HG02885 (cell line): ENCODE measurements at regions not wholly inside any gene's neighbourhood (a gene's known extent, or its start where the extent isn't known, plus 50 kb on each side); places are given as distances from the start of the nearest gene placed in this dataset.
"Not testable (repeated sequence)": the region's sequence is repeated elsewhere in the genome, so short reads cannot be mapped to it uniquely, and the experiment has no call there.

Source experiments
- ATAC-seq: cut with Tn5 transposase; IDR thresholded peaks from one replicate; pipeline ENCODE4 v1.9.1; 2021; ENCODE audit warnings: mild to moderate bottlenecking; ENCODE audit not compliant: unreplicated experiment, poor library complexity

DNA sequence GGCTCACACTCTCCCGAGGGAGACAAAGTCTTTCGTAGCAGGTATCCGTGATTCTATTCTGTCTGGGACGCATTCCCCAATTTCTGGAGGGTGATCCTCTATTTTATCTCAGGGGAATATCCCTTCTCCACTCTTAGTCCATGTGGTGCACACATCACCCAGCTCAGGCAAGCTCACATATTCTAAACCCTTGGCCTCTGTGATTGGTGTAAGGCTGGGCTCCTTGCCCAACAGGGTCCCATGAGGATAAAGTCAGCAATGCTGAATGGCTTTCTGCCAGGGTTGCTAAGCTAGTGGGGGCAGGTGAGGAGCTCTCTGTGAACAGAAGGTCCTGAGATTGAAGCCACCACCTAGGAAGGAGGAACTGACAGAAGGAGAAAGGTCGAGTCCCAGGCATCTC is 137.2 kb downstream of the CDH26 start:
- ATAC-seq, result no peak

DNA sequence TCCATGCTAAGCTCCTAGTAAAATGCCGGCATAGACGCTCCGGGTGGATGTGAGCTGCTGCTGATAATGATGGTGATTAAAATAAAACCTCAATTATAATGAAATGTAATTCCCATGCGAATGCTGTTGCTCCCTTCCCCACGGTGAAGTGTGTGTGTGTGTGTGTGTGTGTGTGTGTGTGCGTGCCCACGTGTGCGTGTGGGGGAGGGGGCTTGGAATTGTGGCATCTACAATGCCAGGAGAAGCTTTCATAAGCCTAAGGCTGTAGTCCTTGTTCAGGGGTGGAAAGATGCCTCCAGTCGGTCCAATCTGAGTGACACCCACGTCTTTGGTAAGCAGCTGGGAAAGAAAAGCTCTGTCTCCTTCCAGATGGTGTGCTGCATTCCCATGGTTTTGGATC is 137.9 kb downstream of the CDH26 start:
- no peak for ATAC-seq

DNA sequence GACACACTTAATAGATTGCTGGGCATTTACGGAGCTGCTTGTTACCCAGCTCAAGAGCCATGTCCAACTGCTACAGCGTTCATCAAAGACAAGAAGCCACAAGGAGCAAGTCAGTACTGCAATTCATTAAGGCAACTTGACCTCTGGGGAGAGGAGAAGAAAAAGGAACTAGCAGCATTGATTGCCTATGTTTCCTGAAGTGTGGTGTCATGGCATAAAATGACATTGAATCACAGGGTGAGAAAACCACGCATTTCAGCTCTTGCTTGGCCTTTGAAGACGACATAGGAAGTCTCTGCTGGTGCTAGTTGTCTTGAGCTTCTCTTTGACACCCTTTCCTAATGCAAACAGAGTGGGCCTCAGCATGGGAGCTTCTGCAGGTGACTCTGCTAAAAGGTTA is 139.1 kb downstream of the CDH26 start:
- ATAC-seq, result no peak

DNA sequence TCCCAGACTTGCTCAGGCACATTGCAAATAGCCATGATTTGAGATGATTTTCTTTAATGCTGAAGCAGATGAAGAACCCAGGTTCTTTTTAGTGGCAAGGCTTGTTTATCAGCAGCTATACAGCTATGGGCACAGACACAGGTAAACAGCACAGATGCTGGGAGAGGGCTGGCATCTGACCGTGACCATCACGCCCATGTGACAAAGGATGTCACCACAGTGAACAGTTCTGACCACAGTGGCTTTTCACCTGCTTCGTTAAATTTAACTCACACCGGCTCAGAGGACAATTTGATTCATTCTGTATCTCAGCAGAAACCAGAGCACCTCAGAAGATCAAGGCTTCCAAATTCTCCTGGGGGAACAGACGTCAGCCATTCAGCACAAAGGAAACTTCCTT is 142.6 kb downstream of the CDH26 start:
- no peak for ATAC-seq

DNA sequence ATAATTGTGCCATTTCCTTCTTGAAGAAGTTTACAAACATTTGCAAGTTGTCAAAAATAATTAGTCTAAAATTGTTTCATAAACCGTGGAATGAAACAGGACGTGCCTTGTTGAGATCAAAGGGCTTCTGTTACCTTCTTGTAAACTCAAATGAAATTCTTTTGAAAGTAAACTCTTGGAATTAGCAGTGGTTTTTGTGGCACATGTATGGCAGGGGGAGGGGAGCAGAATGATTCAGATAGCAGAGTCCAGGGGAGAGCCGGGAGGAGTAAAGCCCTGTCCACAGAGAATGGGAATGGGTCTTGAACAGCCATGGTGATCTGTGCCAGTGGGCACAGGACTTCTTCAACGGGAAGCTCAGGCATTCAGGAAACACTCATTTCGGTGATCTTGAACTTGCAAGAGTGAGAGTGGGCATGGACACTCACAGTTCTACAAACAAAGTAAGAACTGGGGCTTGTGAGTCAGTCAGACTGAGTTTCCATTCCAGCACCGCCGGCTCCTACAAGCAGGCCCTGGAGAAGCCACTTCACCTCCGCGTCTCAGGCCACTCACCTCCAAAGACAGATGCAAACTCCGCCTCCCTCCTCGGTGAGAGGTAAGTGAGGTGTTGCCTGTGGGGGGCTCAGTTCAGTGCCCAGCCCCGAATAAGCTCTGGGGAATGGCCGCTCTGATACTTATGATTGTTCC is 143.1 kb downstream of the CDH26 start:
- no peak for ATAC-seq

DNA sequence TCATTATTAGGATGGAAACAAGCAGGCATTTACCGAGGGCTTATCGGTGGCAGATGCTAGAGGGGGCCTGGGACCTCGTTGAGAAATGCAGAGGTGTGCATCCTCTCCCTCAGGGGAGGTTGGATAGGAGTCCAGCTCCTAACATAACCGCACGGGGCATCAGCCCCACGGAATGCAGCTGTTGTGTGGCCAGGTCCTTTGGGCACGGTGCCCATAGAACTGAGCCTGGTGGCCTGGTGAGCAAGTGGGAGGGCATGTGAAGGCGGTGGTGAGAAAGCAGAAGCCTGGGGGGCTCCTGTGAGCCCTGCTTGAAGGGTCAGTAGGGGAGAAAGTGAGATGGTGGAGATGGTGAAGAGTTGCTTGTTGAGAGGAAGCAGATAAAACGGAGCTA is 143.7 kb downstream of the CDH26 start:
- ATAC-seq, result no peak

DNA sequence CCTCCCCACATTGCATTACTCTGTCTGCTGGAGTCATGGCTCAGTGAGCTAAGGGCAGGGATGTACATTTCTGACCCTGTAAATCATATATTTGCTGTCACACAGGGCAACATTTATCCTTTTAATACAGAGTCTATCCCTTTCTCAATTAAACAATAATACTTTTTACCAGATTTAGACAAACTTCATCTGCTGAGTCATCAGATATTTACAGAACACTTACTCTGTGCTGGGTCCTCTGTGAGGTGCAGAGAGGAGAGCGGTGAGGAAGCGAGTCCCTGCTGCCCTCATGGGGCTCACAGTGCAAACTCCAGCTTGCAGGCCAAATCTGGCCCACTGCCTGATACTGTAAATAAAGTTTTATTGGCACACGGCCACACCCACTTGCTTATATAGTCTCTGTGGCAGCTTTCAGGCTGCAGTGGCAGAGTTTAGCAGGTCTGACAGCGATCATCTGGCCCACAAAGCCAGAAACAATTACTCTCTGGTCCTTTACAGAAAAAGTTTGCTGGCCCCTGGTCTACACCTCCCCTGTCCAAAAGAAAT is 144.5 kb downstream of the CDH26 start:
- ATAC-seq, result no peak

DNA sequence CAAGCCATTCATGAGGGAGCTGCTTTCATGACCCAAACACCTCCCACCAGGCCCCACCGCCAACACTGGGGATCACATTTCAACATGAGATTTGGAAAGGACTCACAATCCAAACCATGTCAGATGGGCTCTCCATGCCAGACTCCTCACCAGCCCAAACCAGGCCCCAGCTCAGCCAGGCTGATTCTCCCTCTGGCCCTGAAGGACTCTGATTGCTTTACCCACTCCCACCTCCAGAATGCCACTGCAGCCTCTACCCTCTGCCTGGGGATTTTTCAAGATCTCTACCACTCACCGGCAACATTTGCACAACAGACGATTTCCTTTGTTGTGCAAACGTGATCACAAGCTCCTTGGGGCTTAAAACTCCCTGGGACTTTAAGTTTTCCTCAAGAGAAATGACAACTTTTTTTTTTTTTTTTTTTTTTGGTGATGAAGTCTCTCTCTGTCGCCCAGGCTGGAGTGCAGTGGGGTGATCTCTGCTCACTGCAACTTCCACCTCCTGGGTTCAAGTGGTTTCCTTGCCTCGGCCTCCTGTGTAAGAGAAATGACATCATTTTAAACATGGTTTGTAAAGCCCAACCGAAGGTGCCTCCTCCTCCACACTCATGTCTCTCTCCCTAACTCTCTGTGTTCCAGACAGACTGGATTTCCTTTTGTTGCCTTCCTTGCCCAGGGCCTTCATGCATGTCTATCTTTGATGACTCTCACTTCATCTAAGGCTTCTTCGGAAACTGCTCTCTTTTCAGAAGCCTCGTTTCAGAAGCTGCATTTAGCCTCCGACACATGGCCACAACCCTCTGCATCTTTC is 147.0 kb downstream of the CDH26 start:
- ATAC-seq, result no peak

DNA sequence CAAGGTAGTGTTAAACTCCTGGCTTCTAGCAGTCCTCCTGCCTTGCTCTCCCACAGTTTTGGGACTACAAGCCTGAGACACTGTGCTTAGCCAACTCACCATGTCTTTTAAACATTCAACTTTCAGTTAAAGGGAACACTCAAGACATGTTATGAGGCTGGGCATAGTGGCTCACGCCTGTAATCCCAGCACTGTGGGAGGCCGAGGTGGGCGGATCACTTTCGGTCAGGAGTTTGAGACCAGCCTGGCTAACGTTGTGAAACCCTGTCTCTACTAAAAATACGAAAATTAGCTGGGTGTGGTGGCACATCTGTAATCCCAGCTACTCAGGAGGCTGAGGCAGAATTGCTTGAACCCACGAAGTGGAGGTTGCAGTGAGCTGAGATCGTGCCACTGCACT is 148.0 kb downstream of the CDH26 start:
- ATAC-seq, result not testable (repeated sequence)

DNA sequence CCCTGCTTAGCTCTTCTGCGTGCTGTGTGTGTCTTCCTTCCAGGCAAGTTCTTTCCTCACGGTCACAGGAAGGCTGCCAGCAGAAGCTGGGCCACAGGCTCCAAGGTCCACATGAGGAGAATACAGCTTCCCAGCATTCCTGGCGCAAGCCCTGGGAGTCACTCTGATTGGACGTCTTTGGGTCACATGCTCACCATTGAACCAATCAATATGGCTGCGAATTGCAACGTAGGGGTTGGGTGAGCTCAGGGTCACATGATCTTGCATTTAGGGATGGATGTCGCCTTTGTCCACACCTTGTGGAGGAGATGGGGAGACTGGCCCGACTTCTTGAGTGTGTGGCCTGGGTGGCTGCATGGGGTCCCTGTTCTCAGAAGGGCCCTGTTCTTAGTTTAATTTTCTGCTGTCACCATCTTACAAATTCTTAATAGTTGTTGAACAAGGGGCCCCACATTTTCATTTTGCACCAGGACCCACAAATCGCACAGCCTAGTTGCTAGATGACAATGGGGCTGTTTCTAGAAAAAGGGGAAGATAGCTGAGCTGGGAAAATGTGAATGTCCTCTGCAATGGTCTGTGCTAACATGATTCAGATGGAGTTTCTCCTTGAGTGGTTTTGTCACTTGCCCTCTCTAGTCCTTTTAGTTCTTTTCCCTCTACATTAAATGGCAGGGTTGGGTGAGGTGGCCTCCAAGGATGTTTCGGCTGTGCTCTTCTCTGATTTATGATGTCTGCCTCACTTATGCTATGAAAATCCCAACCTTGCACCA is 149.6 kb downstream of the CDH26 start:
- ATAC-seq, result no peak

DNA sequence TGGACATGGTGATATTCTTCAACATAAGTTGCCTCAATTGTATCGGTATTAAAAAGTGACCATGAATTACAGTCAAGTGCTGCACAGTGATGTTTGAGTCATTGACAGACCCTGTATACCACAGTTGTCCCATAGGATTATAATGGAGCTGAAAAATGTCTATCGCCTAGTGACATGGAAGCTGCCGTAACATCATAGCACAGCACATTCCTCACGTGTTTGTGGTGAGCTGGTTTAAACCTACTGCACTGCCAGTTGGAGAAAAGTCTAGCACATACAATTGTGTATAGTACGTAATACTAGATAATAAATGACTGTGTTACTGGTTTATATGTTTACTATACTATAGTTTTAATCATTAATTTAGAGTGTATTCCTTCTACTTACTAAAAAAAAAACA is 150.2 kb downstream of the CDH26 start:
- no peak for ATAC-seq

DNA sequence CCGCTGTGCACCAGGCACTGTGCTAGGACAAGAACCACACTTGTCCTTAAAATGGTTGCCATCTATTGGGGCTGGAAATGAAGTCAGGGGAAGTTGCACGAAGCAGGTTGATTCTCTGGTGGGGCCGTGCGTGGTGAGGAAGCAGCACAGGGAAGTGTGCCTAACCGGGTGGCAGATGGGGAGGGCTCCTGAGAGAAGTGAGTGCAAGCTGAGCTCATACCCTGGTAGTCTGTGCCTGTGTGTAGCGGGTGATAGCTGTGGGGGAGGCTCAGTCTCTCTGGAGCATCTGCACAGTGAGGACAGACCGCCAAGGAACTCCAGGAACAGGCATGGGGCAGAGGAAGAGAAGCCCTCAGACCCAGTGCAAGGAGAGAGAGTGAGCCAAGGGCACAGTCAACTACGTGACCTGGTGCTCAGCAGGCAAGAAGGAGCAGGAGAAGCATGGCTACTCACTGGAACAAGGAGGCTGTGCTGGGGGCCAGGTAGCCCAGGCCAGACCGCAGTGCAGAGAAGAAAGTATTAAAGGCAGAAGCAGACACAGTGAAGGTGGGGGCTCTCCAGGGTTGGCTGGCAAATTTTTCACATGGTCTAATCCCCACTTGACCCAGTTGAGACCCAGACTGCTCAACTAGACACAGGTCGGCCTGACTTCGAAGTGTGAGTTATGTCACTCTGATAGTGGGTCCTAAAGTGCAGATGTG is 155.0 kb downstream of the CDH26 start:
- no peak for ATAC-seq

DNA sequence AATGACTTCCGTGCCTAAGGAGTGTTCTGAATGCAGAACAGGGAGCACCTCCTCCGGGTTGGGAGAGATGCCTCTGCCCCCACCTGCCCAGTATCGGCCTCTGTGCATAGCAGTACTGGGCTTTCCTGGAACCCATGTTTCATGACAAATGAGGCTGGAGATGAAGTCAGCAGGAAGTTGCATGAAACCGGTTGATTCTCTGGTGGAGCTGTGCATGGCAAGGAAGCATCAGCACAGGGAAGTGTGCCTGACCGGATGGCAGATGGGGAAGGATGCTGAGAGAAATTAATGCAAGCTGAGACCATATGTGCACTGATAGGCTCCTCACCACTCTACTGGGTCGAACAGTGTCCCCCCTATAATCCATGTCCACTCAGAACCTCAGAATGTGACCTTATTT is 155.5 kb downstream of the CDH26 start:
- ATAC-seq, result no peak

DNA sequence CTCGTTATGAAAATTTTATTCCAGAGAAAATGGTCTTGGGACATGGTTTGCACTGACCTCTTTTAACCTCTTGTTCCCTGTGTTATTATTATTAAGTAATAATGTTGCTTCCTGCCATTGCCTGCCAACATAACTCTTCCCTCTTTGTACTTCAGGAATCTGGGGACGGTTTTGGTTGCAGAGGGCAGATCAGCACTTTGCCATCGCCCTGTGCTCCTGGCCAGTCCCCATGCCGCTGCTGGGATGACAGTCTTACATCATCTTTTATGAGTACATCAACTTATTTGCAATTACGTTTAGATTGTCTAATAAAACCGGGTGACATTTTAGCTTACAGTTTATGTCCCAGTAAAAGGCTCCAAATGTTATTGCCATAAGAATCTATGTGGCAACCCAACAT is 157.2 kb downstream of the CDH26 start:
- ATAC-seq, result no peak

DNA sequence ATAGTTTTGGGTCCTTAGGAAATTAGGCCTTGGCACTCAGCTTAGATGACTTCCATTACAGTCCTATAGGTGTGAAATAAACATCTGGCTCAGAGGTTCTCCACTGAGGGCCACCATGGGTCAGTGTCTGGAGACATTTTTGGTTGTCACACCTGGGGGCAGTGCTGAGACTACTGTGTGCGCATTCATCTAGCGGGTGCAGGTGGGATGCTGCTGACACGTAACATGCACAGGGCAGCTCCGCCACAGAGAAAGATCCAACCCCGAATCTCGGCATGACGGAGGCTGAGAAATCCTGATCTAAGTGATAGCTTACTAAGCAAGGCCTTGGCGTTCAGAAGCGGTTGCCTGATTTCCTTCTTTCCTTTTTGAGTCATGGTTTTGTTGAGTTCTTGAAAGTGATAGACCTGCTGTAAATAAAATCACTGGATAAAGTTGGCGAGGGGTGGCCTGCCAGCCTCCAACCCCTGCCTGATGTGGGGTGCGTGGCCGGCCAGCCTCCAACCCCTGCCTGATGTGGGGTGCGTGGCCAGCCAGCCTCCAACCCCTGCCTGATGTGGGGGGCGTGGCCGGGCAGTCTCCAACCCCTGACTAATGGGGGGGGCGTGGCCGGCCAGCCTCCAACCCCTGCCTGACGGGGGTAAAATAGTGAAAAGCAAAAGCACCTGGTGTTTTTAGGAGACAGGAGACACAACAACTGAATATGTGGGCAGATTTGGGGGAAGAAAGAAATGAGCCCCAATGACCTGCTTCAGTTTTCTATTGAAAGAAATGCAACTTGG is 158.1 kb downstream of the CDH26 start:
- ATAC-seq, result peak; percentile 62

DNA sequence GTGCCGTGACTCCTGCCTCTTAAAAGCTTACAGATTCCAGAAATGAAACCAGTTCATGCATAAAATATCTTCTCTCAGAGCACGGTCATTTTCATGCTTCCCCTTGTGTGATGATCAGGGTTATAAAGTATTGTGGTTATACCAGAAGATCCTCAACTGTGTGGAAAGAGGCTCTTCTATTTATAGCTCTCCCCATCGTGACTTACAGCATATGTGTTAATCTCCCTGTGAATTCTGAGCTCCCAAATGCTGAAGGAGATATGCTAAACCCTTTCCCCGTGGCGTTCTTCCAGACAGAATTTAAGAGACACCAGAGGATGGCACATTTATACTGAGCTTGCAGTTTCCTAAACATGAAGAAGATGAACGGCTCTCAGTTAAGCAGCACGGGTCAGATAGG is 158.8 kb downstream of the CDH26 start:
- no peak for ATAC-seq

DNA sequence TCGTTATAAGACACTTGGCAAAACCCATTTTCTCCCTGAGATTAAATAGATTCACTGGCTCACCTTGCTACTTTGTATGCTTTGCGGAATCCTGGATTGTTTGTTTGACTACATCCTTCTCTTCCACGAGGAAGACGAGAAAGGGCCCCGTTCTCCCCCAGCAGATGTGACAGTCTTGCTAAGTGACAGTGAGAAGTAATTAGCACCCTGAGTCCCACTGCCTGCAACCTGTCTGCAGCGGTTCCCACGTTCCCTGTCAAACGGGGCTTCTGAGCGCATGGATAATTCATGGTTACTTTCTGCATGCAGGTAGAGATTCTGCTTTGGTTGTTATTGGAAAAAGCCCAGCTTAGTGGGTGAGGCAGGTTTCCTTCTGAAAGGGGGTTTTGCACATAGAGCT is 163.7 kb downstream of the CDH26 start:
- no peak for ATAC-seq

DNA sequence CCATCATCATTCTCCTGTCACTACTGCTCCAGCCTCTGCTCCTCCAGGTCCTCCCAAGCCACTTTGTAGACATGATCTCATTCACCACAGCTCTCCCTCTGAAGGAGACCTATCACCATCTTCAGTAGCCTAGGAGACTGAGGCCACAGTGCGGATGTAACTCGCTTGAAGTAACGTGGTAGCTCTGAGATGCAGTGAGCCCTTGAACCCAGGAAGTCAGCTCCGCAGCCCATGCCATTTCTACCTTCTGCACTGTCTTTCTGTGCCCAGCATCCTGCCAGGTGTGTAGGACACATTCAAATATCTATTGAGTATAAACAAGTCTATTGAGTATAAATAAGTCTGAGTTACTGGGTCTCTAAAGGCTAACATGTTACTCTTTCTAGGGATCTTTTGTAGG is 164.4 kb downstream of the CDH26 start:
- no peak for ATAC-seq

DNA sequence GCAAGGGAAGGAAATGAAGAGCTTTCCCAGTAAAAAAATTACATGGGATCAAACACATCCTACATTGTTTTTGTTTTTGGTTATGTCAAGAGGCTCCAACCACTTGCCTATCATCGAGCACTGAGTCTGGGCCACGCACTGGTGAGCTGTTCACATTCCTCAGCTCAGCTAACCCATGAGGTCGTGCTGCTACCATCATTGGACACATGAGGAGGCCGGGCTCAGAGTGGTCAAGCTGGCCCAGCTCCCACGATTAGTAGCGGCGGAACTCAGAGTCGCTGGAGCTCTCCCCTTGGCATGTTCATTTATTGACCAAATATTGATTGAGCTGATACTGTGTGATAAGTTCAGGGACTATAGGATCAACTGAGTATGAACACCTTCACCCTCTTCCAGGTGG is 164.9 kb downstream of the CDH26 start:
- no peak for ATAC-seq

DNA sequence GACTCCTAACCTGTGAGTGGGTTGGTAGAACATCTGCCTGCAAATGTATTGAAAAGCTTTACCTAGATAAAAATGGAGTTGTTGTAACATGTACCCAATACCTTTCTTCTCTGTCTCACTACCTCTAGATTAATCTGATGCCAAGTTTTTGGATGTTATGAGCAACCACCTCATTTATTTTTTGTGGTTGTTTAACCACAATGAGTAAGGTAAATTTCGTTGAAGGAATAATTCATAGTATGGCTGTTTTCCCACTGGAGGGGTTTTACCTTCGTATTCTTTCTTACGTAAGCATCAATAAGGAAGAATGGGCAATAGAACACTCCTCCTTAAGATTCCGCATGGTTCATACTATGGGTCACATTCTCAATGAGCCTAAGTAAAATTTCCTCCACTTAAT is 165.4 kb downstream of the CDH26 start:
- ATAC-seq, result no peak
